MM.1S (cell line): ENCODE measurements at regions not wholly inside any gene's neighbourhood (a gene's known extent, or its start where the extent isn't known, plus 50 kb on each side); places are given as distances from the start of the nearest gene placed in this dataset.

ENCODE experiments used
- DNase-seq: peaks from one replicate; pipeline ENCODE4 v3.0.0-alpha.2; 2015
- H2AFZ ChIP-seq: fragments of 300-600 bp; sonication (generic); 2 replicates; pipeline ENCODE4 v1.6.0; 2016; ENCODE audit warnings: antibody characterized with exemption, low read length
- H3F3A ChIP-seq: fragments of 300-600 bp; sonication (generic); 2 replicates; pipeline ENCODE4 v1.6.1; 2016; ENCODE audit warnings: mild to moderate bottlenecking, antibody characterized with exemption, low read length, moderate library complexity, mixed read lengths; ENCODE audit not compliant: insufficient read depth
- H3K27ac ChIP-seq: fragments of 300-600 bp; sonication (generic); 2 replicates; pipeline ENCODE4 v1.5.1; 2016; ENCODE audit warnings: mild to moderate bottlenecking, low read length
- H3K27me3 ChIP-seq: fragments of 300-600 bp; sonication (generic); replicated peaks from 2 replicates; pipeline ENCODE4 v1.6.0; 2016; ENCODE audit warnings: low read length; ENCODE audit not compliant: insufficient read depth
- H3K36me3 ChIP-seq: fragments of 300-600 bp; sonication (generic); replicated peaks from 2 replicates; pipeline ENCODE4 v1.6.1; 2016; ENCODE audit warnings: mild to moderate bottlenecking, low read length, mixed read lengths; ENCODE audit not compliant: insufficient read depth
- H3K4me1 ChIP-seq: fragments of 300-600 bp; sonication (generic); 2 replicates; pipeline ENCODE4 v1.6.1; 2016; ENCODE audit warnings: low read length, mixed read lengths
- H3K4me2 ChIP-seq: fragments of 300-600 bp; sonication (generic); 2 replicates; pipeline ENCODE4 v1.6.0; 2016; ENCODE audit warnings: low read depth, low read length
- H3K4me3 ChIP-seq: fragments of 300-600 bp; sonication (generic); 2 replicates; pipeline ENCODE4 v1.5.1; 2016; ENCODE audit warnings: low read length, mixed read lengths
- H3K79me2 ChIP-seq: fragments of 300-600 bp; sonication (generic); 2 replicates; pipeline ENCODE4 v1.6.1; 2016; ENCODE audit warnings: mixed run types, low read length, mixed read lengths
- H3K9ac ChIP-seq: fragments of 300-600 bp; sonication (generic); 2 replicates; pipeline ENCODE4 v1.6.1; 2016; ENCODE audit warnings: low read length, mixed read lengths
- H3K9me2 ChIP-seq: fragments of 300-600 bp; sonication (generic); replicated peaks from 2 replicates; pipeline ENCODE4 v1.6.1; 2016; ENCODE audit warnings: mild to moderate bottlenecking, low read length, mixed read lengths; ENCODE audit not compliant: insufficient read depth
- H3K9me3 ChIP-seq: fragments of 300-600 bp; sonication (generic); replicated peaks from 2 replicates; pipeline ENCODE4 v1.6.1; 2016; ENCODE audit warnings: mild to moderate bottlenecking, low read length, mixed read lengths; ENCODE audit not compliant: insufficient read depth
- H4K20me1 ChIP-seq: fragments of 300-600 bp; sonication (generic); 2 replicates; pipeline ENCODE4 v1.6.1; 2016; ENCODE audit warnings: mild to moderate bottlenecking, low read length, moderate library complexity, mixed read lengths; ENCODE audit not compliant: insufficient read depth
- EZH2 ChIP-seq: fragments of 300-600 bp; sonication (generic); optimal IDR thresholded peaks from 2 replicates; pipeline ENCODE3; 2017; ENCODE audit warnings: low read depth, mild to moderate bottlenecking, antibody characterized with exemption, low read length, mixed read lengths
- EZH2phosphoT487 ChIP-seq: fragments of 300-600 bp; sonication (generic); IDR thresholded peaks from 2 replicates; pipeline ENCODE4 v1.6.1; 2018; ENCODE audit warnings: antibody characterized with exemption, low read length
- TF ChIP-seq, protein P1 (sequence below): fragments of 300-600 bp; sonication (generic); IDR thresholded peaks from 2 replicates; pipeline ENCODE4 v1.5.1; 2016; ENCODE audit warnings: antibody characterized with exemption, low read length, mixed read lengths

DNA sequence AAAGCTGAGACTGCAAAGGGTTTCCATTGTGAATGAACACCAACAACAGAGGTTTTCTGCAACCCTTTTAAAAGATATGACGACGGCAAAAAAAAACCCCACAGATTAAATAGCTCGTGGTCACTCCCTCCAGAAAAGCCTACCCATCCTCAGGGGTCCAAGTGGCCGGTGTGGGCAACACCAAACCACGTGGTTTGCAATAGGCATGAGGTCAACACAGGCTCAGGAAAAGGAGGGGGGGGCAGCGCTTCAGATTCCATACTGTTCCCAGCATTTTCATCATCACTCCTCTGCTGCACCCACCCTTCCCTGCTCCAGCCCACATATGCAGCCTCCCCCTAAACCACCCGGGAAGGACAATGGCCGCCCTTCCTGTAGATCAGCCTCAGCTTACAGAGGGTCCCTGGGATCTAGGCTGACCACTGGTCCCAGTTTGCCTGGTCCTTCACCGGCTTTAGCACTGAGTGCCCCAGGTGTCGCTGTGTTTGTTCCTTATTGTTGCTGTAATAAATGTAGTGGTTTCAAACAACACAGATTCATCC lies 122.8 kb upstream of the PHACTR3 start:
- no peak for TF ChIP-seq EZH2
- TF ChIP-seq, protein P1, sequence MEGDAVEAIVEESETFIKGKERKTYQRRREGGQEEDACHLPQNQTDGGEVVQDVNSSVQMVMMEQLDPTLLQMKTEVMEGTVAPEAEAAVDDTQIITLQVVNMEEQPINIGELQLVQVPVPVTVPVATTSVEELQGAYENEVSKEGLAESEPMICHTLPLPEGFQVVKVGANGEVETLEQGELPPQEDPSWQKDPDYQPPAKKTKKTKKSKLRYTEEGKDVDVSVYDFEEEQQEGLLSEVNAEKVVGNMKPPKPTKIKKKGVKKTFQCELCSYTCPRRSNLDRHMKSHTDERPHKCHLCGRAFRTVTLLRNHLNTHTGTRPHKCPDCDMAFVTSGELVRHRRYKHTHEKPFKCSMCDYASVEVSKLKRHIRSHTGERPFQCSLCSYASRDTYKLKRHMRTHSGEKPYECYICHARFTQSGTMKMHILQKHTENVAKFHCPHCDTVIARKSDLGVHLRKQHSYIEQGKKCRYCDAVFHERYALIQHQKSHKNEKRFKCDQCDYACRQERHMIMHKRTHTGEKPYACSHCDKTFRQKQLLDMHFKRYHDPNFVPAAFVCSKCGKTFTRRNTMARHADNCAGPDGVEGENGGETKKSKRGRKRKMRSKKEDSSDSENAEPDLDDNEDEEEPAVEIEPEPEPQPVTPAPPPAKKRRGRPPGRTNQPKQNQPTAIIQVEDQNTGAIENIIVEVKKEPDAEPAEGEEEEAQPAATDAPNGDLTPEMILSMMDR = no peak
- no peak overlapping the region for H3K4me2 ChIP-seq
- no peaks in the 10 kb centered on the region for H3K9me3 ChIP-seq
- H3K9me2 ChIP-seq = no peaks in the 10 kb centered on the region
- no peaks in the 10 kb centered on the region for H3K79me2 ChIP-seq
- no peaks in the 10 kb centered on the region for H3F3A ChIP-seq
- no peak overlapping the region for H3K9ac ChIP-seq
- H3K27me3 ChIP-seq = peaks cover 90% of the 10 kb centered on the region
- H3K27ac ChIP-seq = no peak overlapping the region
- no peak for DNase-seq
- H3K4me3 ChIP-seq = no peak overlapping the region
- H2AFZ ChIP-seq = no peak overlapping the region
- no peaks in the 10 kb centered on the region for H3K36me3 ChIP-seq
- no peaks in the 10 kb centered on the region for H3K4me1 ChIP-seq
- no peaks in the 10 kb centered on the region for H4K20me1 ChIP-seq

DNA sequence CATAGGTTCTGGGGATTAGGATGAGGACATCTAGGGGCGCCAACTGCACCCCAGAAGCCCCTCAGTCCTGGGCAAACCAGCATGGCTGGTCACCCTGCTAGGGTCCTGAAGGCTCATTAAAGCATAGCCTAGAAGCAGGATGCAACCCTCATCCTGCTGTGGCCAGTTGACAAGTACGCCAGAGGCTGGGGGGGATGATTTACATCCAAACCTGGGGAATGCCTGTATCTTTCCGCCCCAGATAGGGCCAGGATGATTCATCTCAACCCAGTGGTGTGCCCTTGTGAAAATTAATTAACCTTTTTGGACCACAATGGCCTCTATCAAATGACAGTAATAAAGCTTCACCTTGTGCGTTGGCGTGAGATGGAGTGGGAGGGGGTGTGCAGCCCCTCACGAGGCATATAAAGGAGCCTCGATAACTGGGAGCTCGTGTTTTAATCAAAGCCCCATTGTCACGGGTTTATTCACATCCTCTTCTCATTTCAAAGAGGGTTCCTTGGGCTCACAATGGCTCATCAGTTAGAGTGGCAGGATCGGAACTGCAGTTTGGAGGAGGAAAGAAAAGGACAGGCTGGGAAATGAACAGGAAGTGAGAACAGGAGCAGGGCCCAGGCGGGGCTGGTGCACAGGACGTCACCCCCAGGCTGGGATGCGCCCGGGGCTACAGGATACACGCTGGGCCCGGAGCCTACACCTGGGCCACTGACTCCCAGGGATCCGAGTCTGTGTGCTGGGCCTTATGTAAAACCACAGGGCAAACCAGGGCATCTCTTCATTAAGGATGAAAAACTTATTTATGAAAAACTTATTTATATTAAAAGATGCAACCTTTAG lies 121.8 kb upstream of the PHACTR3 start:
- no peak overlapping the region for H3K27ac ChIP-seq
- no peaks in the 10 kb centered on the region for H3K9me2 ChIP-seq
- TF ChIP-seq EZH2 (no peak), EZH2phosphoT487 (no peak)
- TF ChIP-seq, protein P1 = no peak
- H4K20me1 ChIP-seq = no peaks in the 10 kb centered on the region
- no peak overlapping the region for H2AFZ ChIP-seq
- H3K9me3 ChIP-seq = no peaks in the 10 kb centered on the region
- peaks cover 92% of the 10 kb centered on the region for H3K27me3 ChIP-seq
- H3K79me2 ChIP-seq = no peaks in the 10 kb centered on the region
- H3F3A ChIP-seq = no peaks in the 10 kb centered on the region
- H3K9ac ChIP-seq = no peak overlapping the region
- H3K4me3 ChIP-seq = no peak overlapping the region
- H3K4me2 ChIP-seq = no peak overlapping the region
- no peak for DNase-seq
- no peaks in the 10 kb centered on the region for H3K36me3 ChIP-seq
- no peaks in the 10 kb centered on the region for H3K4me1 ChIP-seq

DNA sequence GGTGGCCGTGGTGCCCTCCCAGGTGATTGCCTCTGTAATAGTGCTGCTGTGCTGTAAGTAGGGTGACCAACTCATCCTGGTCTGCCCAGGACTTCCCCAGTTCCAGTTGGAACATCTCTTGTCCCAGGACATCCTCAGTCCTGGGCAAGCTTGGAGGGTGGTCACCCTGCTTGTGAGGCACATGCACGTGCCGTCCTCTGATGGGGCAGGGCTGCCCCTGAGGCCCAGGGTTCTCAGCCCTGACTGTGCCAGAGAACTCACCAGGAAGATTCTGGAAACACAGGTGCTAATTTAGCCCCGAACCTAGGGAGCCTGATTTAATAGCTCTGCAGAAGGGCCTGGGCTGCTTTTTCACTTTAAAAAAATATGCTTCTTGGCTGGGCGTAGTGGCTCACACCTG lies 120.9 kb upstream of the PHACTR3 start:
- peaks cover 87% of the 10 kb centered on the region for H3K27me3 ChIP-seq
- no peaks in the 10 kb centered on the region for H3F3A ChIP-seq
- H3K36me3 ChIP-seq = no peaks in the 10 kb centered on the region
- H3K4me3 ChIP-seq = no peak overlapping the region
- no peaks in the 10 kb centered on the region for H3K9me3 ChIP-seq
- H3K9ac ChIP-seq = no peak overlapping the region
- TF ChIP-seq, protein P1 = no peak
- TF ChIP-seq EZH2phosphoT487 = no peak
- TF ChIP-seq EZH2 = no peak
- H3K4me1 ChIP-seq = no peaks in the 10 kb centered on the region
- no peak overlapping the region for H3K4me2 ChIP-seq
- H4K20me1 ChIP-seq = no peaks in the 10 kb centered on the region
- no peak overlapping the region for H3K27ac ChIP-seq
- H2AFZ ChIP-seq = no peak overlapping the region
- no peaks in the 10 kb centered on the region for H3K79me2 ChIP-seq
- DNase-seq = no peak
- H3K9me2 ChIP-seq = no peaks in the 10 kb centered on the region
